IMR-90 (cell line): ENCODE measurements at regions not wholly inside any gene's neighbourhood (a gene's known extent, or its start where the extent isn't known, plus 50 kb on each side); places are given as distances from the start of the nearest gene placed in this dataset.

Experiments used
- CTCF ChIP-seq: conservative IDR thresholded peaks from 2 replicates; pipeline ENCODE4 v1.5.1; 2012; ENCODE audit warnings: mild to moderate bottlenecking, low read depth, low read length, improper control_type of control experiment
- MXI1 ChIP-seq: IDR thresholded peaks from 2 replicates; pipeline ENCODE4 v1.6.1; 2012; ENCODE audit warnings: low read depth, mild to moderate bottlenecking, low read length, moderate library complexity, borderline replicate concordance
- POLR2A ChIP-seq: IDR thresholded peaks from 2 replicates; pipeline ENCODE4 v1.6.1; 2012; ENCODE audit warnings: mild to moderate bottlenecking, low read depth, low read length
- RFX5 ChIP-seq: IDR thresholded peaks from 2 replicates; pipeline ENCODE4 v1.8.0; 2012; ENCODE audit warnings: low read depth, mild to moderate bottlenecking, low read length, moderate library complexity
- USF2 ChIP-seq: fragments of 150-350 bp; IDR thresholded peaks from 2 replicates; pipeline ENCODE4 v1.6.1; 2017; ENCODE audit warnings: mild to moderate bottlenecking, antibody characterized with exemption, low read length, low read depth

- TF ChIP-seq CTCF (no peak), POLR2A (no peak), MXI1 (no peak), USF2 (no peak), RFX5 (no peak)
Observed at GRCh38 chr16:9436175-9436574, 344.7 kb downstream of the HAPSTR1 start.
